A549 (cell line): ENCODE measurements at regions not wholly inside any gene's neighbourhood (a gene's known extent, or its start where the extent isn't known, plus 50 kb on each side); places are given as distances from the start of the nearest gene placed in this dataset.

Source experiments
- ATAC-seq, 2 experiments: fragments of 200-7000 bp in 1 of 2; fragments of >200 bp in 1 of 2; cut with Nextera tagmentation in 1 of 2; cut with Tn5 transposase in 1 of 2; 3 replicates each; pipeline versions ENCODE4 v1.8.0 to v1.9.1; 2018 to 2020; ENCODE audit warnings: mild to moderate bottlenecking in 1 of 2, moderate library complexity in 1 of 2
- CTCF ChIA-PET: fragments of 300-600 bp; sonication (Branson Sonifier 250); formaldehyde crosslinking; extraction: SDS; loops from one replicate; lab custom pipeline; 2021; ENCODE audit warnings: antibody characterized with exemption, inconsistent platforms; lab: Yijun Ruan, JAX
- POLR2A ChIA-PET: fragments of 350-600 bp; formaldehyde crosslinking; extraction: SDS; loops from one replicate; lab custom pipeline; 2021; ENCODE audit warnings: antibody characterized with exemption, inconsistent platforms; lab: Yijun Ruan, JAX
- DNase-seq, 2 experiments: peaks; one replicate each; pipeline versions ENCODE4 v3.0.0 to v3.0.0-alpha.2; 2011 to 2016; ENCODE audit warnings: low read depth in 1 of 2, low spot score in 1 of 2
- FAIRE-seq: peaks from 2 replicates; lab custom pipeline; 2011; peaks lifted over from hg19 to GRCh38; lab: Jason Lieb, UNC
- H3K27ac ChIP-seq, 2 experiments: fragments of >200 bp; sonication (Bioruptor Twin); formaldehyde crosslinking; 3 replicates each; pipeline ENCODE4 v1.5.1; 2016 to 2017
- H3K4me1 ChIP-seq: fragments of >200 bp; sonication (Bioruptor Twin); formaldehyde crosslinking; 3 replicates; pipeline ENCODE4 v1.6.1; 2016
- H3K4me2 ChIP-seq: fragments of >200 bp; sonication (Bioruptor Twin); formaldehyde crosslinking; 3 replicates; pipeline ENCODE4 v1.6.1; 2016
- H3K4me3 ChIP-seq: fragments of >200 bp; sonication (Bioruptor Twin); formaldehyde crosslinking; 3 replicates; pipeline ENCODE4 v1.5.1; 2016
- H3K9me3 ChIP-seq: fragments of >200 bp; sonication (Bioruptor Twin); formaldehyde crosslinking; 3 replicates; pipeline ENCODE4 v1.6.1; 2016
- BHLHE40 ChIP-seq: IDR thresholded peaks from 2 replicates; pipeline ENCODE4 v1.6.1; 2012; ENCODE audit warnings: low read depth, low read length, inconsistent platforms
- CEBPB ChIP-seq, 2 experiments: fragments of >200 bp in 1 of 2; sonication (Bioruptor Twin) in 1 of 2; formaldehyde crosslinking in 1 of 2; IDR thresholded peaks; 2 replicates each; pipeline ENCODE4 v1.6.1; 2012 to 2016
- CHD2 ChIP-seq: fragments of 150-350 bp; IDR thresholded peaks from 2 replicates; pipeline ENCODE4 v1.6.1; 2014; ENCODE audit warnings: low read length; ENCODE audit not compliant: partially characterized antibody
- ESRRA ChIP-seq: fragments of 150-350 bp; IDR thresholded peaks from 2 replicates; pipeline ENCODE4 v1.6.1; 2014; ENCODE audit warnings: mild to moderate bottlenecking, low read length, borderline replicate concordance
- FOSL2 ChIP-seq, 2 experiments: fragments of 450-650 bp in 1 of 2; fragments of >200 bp in 1 of 2; sonication (Bioruptor Twin) in 1 of 2; formaldehyde crosslinking; IDR thresholded peaks; 2 replicates each; pipeline versions ENCODE4 v1.5.0 to v1.6.1; 2016 to 2020; ENCODE audit warnings: mild to moderate bottlenecking in 1 of 2, moderate library complexity in 1 of 2
- FOXS1 ChIP-seq: fragments of 250-450 bp; sonication (Bioruptor Pico); IDR thresholded peaks from 2 replicates; pipeline ENCODE4 v1.5.0; 2020; ENCODE audit warnings: mild to moderate bottlenecking, moderate library complexity
- HDAC2 ChIP-seq: fragments of 200-600 bp; sonication (generic); IDR thresholded peaks from 2 replicates; pipeline ENCODE4 v1.6.1; 2016
- HOXA7 ChIP-seq: fragments of 250-450 bp; sonication (Bioruptor Pico); IDR thresholded peaks from 2 replicates; pipeline ENCODE4 v1.5.0; 2020; ENCODE audit warnings: mild to moderate bottlenecking, moderate library complexity
- JUNB ChIP-seq: fragments of >200 bp; sonication (Bioruptor Twin); formaldehyde crosslinking; IDR thresholded peaks from 2 replicates; pipeline ENCODE4 v1.6.1; 2016
- KDM1A ChIP-seq: fragments of 200-600 bp; sonication (generic); IDR thresholded peaks from 2 replicates; pipeline ENCODE4 v1.6.1; 2016; ENCODE audit warnings: low read depth, mild to moderate bottlenecking
- MAFK ChIP-seq: fragments of 450-650 bp; IDR thresholded peaks from 2 replicates; pipeline ENCODE4 v1.6.1; 2014; ENCODE audit not compliant: partially characterized antibody
- NFE2L2 ChIP-seq: fragments of 150-350 bp; conservative IDR thresholded peaks from 2 replicates; pipeline ENCODE4 v1.6.1; 2014; ENCODE audit warnings: low read length
- NR3C1 ChIP-seq: fragments of >200 bp; sonication (Bioruptor Twin); formaldehyde crosslinking; IDR thresholded peaks from 3 replicates; pipeline ENCODE4 v1.6.1; 2017
- POLR2AphosphoS2 ChIP-seq: conservative IDR thresholded peaks from 2 replicates; pipeline ENCODE4 v1.6.1; 2012; ENCODE audit warnings: low read length, improper control_type of control experiment, inconsistent platforms
- RARB ChIP-seq: fragments of 250-450 bp; sonication (Bioruptor Pico); IDR thresholded peaks from 2 replicates; pipeline ENCODE4 v1.8.0; 2021; ENCODE audit warnings: mild to moderate bottlenecking, moderate library complexity
- RCOR1 ChIP-seq: fragments of 150-350 bp; IDR thresholded peaks from 2 replicates; pipeline ENCODE4 v1.6.1; 2014; ENCODE audit warnings: antibody characterized with exemption, low read length, low read depth
- TFCP2L1 ChIP-seq: fragments of 250-450 bp; sonication (Bioruptor Pico); IDR thresholded peaks from 2 replicates; pipeline ENCODE4 v1.5.0; 2021; ENCODE audit warnings: mild to moderate bottlenecking
- TP53 ChIP-seq: fragments of 250-450 bp; sonication (Bioruptor Pico); IDR thresholded peaks from 2 replicates; pipeline ENCODE4 v1.5.0; 2021; ENCODE audit warnings: mild to moderate bottlenecking, moderate library complexity
- ZC3H11A ChIP-seq: fragments of 450-650 bp; IDR thresholded peaks from 2 replicates; pipeline ENCODE4 v1.6.1; 2014; ENCODE audit warnings: antibody characterized with exemption, mild to moderate bottlenecking
- WGBS: methylation state at CpG from one replicate; pipeline ENCODE4 v1.1.6; 2017; ENCODE audit errors: missing lambda C conversion rate; 5-methylcytosine and 5-hydroxymethylcytosine counted together
- TF ChIP-seq, protein P1 (sequence below): fragments of 150-350 bp; IDR thresholded peaks from 2 replicates; pipeline ENCODE4 v1.6.1; 2014; ENCODE audit warnings: low read depth, mild to moderate bottlenecking, low read length
- TF ChIP-seq, protein P2 (sequence below): fragments of 200-600 bp; sonication (generic); IDR thresholded peaks from 2 replicates; pipeline ENCODE4 v1.6.1; 2016; ENCODE audit warnings: antibody characterized with exemption, mild to moderate bottlenecking, moderate library complexity
- TF ChIP-seq, protein P3 (sequence below): fragments of >200 bp; sonication (Bioruptor Twin); formaldehyde crosslinking; IDR thresholded peaks from 3 replicates; pipeline ENCODE4 v1.5.1; 2016
- TF ChIP-seq, protein P4 (sequence below): fragments of 250-450 bp; sonication (Bioruptor Pico); IDR thresholded peaks from 2 replicates; pipeline ENCODE4 v1.5.0; 2021; ENCODE audit warnings: mild to moderate bottlenecking, moderate library complexity, borderline replicate concordance
- TF ChIP-seq, protein P5 (sequence below): IDR thresholded peaks from 2 replicates; pipeline ENCODE4 v1.6.1; 2012

DNA sequence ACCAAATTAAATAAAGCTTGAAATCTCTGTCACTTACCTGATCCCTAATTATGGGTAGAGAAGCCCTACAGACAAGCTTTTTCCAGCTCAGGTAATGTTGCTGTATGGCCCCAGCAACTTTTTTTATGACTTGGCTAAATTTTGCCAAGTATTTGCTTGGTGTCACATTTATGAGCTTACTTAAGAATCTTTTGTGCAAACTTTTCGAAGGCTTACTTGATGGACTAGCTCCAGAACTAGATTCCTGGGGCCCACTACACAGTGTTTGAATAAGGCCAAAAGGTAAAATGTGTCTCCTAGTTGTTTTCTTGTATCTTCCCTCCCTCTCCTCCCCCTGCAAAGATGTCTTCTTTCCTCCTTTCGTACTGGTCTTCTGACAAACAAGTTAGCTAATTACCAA lies 257.9 kb downstream of the OSR1 start:
- H3K4me3 ChIP-seq, result no peak overlapping the region
- no peak overlapping the region for H3K27ac ChIP-seq
- H3K9me3 ChIP-seq, result no peaks in the 10 kb centered on the region
- CTCF ChIA-PET, result interaction anchor here (0.7 to 2.7 kb wide), 4 partner anchors 11 to 38 kb away, joined by 3 to 12 read pairs (median 4); no protein-coding TSS in a partner anchor
- no peak for ATAC-seq
- TF ChIP-seq HOXA7 (CRISPR knock-in tag), result no peak
- TF ChIP-seq RCOR1, result no peak
- TF ChIP-seq, protein P1, sequence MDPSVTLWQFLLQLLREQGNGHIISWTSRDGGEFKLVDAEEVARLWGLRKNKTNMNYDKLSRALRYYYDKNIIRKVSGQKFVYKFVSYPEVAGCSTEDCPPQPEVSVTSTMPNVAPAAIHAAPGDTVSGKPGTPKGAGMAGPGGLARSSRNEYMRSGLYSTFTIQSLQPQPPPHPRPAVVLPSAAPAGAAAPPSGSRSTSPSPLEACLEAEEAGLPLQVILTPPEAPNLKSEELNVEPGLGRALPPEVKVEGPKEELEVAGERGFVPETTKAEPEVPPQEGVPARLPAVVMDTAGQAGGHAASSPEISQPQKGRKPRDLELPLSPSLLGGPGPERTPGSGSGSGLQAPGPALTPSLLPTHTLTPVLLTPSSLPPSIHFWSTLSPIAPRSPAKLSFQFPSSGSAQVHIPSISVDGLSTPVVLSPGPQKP, result no peak
- no peak for TF ChIP-seq JUNB
- TF ChIP-seq, protein P2, sequence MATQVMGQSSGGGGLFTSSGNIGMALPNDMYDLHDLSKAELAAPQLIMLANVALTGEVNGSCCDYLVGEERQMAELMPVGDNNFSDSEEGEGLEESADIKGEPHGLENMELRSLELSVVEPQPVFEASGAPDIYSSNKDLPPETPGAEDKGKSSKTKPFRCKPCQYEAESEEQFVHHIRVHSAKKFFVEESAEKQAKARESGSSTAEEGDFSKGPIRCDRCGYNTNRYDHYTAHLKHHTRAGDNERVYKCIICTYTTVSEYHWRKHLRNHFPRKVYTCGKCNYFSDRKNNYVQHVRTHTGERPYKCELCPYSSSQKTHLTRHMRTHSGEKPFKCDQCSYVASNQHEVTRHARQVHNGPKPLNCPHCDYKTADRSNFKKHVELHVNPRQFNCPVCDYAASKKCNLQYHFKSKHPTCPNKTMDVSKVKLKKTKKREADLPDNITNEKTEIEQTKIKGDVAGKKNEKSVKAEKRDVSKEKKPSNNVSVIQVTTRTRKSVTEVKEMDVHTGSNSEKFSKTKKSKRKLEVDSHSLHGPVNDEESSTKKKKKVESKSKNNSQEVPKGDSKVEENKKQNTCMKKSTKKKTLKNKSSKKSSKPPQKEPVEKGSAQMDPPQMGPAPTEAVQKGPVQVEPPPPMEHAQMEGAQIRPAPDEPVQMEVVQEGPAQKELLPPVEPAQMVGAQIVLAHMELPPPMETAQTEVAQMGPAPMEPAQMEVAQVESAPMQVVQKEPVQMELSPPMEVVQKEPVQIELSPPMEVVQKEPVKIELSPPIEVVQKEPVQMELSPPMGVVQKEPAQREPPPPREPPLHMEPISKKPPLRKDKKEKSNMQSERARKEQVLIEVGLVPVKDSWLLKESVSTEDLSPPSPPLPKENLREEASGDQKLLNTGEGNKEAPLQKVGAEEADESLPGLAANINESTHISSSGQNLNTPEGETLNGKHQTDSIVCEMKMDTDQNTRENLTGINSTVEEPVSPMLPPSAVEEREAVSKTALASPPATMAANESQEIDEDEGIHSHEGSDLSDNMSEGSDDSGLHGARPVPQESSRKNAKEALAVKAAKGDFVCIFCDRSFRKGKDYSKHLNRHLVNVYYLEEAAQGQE, result no peak
- TF ChIP-seq, protein P3, sequence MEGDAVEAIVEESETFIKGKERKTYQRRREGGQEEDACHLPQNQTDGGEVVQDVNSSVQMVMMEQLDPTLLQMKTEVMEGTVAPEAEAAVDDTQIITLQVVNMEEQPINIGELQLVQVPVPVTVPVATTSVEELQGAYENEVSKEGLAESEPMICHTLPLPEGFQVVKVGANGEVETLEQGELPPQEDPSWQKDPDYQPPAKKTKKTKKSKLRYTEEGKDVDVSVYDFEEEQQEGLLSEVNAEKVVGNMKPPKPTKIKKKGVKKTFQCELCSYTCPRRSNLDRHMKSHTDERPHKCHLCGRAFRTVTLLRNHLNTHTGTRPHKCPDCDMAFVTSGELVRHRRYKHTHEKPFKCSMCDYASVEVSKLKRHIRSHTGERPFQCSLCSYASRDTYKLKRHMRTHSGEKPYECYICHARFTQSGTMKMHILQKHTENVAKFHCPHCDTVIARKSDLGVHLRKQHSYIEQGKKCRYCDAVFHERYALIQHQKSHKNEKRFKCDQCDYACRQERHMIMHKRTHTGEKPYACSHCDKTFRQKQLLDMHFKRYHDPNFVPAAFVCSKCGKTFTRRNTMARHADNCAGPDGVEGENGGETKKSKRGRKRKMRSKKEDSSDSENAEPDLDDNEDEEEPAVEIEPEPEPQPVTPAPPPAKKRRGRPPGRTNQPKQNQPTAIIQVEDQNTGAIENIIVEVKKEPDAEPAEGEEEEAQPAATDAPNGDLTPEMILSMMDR, result no peak
- TF ChIP-seq CEBPB (IDR thresholded peaks at IDR 0.05), result no peak
- TF ChIP-seq HDAC2, result no peak
- TF ChIP-seq FOXS1 (CRISPR knock-in tag), result no peak
- TF ChIP-seq NR3C1, result no peak
- no peak for TF ChIP-seq KDM1A
- TF ChIP-seq, protein P4, sequence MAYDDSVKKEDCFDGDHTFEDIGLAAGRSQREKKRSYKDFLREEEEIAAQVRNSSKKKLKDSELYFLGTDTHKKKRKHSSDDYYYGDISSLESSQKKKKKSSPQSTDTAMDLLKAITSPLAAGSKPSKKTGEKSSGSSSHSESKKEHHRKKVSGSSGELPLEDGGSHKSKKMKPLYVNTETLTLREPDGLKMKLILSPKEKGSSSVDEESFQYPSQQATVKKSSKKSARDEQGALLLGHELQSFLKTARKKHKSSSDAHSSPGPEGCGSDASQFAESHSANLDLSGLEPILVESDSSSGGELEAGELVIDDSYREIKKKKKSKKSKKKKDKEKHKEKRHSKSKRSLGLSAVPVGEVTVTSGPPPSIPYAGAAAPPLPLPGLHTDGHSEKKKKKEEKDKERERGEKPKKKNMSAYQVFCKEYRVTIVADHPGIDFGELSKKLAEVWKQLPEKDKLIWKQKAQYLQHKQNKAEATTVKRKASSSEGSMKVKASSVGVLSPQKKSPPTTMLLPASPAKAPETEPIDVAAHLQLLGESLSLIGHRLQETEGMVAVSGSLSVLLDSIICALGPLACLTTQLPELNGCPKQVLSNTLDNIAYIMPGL, result no peak
- TF ChIP-seq CHD2, result no peak
- TF ChIP-seq BHLHE40, result no peak
- TF ChIP-seq TFCP2L1 (CRISPR knock-in tag), result no peak
- TF ChIP-seq RARB (CRISPR knock-in tag), result no peak
- TF ChIP-seq TP53, result no peak
- no peak for TF ChIP-seq ZC3H11A
- TF ChIP-seq, protein P5, sequence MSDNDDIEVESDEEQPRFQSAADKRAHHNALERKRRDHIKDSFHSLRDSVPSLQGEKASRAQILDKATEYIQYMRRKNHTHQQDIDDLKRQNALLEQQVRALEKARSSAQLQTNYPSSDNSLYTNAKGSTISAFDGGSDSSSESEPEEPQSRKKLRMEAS, result no peak
- TF ChIP-seq, all 56 proteins: peak for 0
- WGBS, result 57% methylated on average over 2 of the region's 2 CpGs
- no peak for DNase-seq
- Histone ChIP-seq H3K4me1 (peaks cover 4% of the 10 kb centered on the region; the same call in 1 of the 3 replicates), H3K4me2 (no peak overlapping the region)
- FAIRE-seq, result no peak
- POLR2A ChIA-PET, result interaction anchor here (0.5 kb wide), 1 partner anchor 40 kb away, joined by 3 read pairs; no protein-coding TSS in a partner anchor

DNA sequence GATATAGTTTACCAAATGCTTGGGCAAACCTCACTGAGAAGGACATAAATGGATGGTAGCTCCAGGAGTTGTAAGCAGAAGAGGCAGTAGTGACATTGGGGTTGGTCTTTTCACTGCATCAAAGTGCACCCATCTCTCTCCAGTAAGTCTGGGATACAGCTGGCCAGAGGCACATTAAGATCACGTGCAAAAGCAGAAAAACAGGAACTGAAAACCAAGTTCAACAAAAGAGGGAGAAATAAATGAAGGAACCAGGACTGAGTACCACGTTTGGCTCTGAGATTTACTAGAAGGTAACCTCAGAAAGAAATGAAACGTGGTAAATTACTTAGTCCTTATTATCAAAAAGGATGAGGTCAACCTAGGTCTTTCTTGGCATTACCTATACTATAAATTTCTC lies 259.2 kb downstream of the OSR1 start:
- TF ChIP-seq POLR2AphosphoS2, result no peak
- TF ChIP-seq, protein P5, result no peak
- TF ChIP-seq FOSL2 (IDR thresholded peaks at IDR 0.05), result no peak
- no peak for TF ChIP-seq FOSL2 (CRISPR knock-in tag; IDR thresholded peaks at IDR 0.05)
- no peak for TF ChIP-seq MAFK
- TF ChIP-seq FOXS1 (CRISPR knock-in tag), result no peak
- TF ChIP-seq ESRRA, result no peak
- no peak for TF ChIP-seq NFE2L2
- DNase-seq (no peak), FAIRE-seq (no peak), ATAC-seq (no peak)
- H3K4me2 ChIP-seq, result no peak overlapping the region
- H3K4me3 ChIP-seq, result no peak overlapping the region
- WGBS, result 47% methylated on average over 3 of the region's 3 CpGs
- CTCF ChIA-PET, result interaction anchor here (0.6 to 2.7 kb wide), 2 partner anchors 13 to 102 kb away, joined by 3 to 12 read pairs; no protein-coding TSS in a partner anchor
- POLR2A ChIA-PET, result no interaction called here
- no peak overlapping the region for H3K27ac ChIP-seq
- H3K4me1 ChIP-seq, result no peaks in the 10 kb centered on the region
- no peaks in the 10 kb centered on the region for H3K9me3 ChIP-seq
